NCI-H2196 treated with DMSO at 0.1 percent for 48 hours (cell line): ENCODE measurements at regions not wholly inside any gene's neighbourhood (a gene's known extent, or its start where the extent isn't known, plus 50 kb on each side); places are given as distances from the start of the nearest gene placed in this dataset.

Experiments used
- DNase-seq: peaks from one replicate; lab custom pipeline; 2025; ENCODE audit not compliant: unreplicated experiment; lab: John Stamatoyannopoulos, UW

DNA sequence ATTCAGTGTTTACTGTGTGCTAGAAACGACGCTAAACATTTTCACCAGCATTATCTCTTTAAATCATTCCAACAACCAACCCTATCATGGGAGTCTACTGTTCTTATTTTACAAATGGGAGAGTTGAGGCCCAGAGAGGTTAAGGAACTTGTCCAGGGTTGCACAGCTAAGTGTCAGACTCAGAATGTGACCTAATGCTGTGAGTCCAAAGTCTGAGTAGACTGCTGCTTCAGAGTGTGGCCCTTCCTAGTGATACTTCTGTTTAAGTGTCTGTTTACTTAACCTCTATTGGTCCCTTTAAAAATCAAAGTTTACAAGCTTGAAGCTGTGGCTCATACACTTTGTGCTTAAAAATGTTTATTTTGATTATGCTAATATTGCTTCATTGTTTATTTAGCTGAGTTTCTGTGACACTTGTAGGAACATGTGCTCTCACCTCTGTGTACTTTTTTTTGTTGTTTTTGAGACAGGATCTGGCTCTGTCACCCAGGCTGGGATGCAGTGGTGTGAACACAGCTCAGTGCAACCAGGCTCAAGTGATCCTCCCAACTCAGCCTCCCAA is 84.4 kb upstream of the SYPL1 start:
- DNase-seq: no peak

DNA sequence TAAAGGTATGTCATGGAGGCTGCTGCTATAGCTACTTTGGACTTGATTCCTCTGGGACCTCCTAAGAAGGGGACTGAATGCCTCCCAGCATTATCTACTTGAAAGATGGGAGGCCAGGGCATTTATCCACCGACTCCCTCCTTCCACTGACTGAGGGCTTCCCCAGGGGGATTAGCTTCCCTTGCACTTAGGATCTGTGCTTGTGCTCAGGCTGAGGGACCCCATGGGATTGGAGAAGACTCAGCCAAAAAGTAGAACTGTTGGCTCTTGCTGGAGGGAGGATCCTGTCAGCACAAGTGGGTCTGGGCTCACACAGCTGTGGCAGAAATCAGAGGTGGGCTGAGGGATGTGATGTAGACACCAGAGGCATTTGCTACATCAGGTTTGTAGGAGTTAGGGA is 81.5 kb upstream of the SYPL1 start:
- DNase-seq: no peak

DNA sequence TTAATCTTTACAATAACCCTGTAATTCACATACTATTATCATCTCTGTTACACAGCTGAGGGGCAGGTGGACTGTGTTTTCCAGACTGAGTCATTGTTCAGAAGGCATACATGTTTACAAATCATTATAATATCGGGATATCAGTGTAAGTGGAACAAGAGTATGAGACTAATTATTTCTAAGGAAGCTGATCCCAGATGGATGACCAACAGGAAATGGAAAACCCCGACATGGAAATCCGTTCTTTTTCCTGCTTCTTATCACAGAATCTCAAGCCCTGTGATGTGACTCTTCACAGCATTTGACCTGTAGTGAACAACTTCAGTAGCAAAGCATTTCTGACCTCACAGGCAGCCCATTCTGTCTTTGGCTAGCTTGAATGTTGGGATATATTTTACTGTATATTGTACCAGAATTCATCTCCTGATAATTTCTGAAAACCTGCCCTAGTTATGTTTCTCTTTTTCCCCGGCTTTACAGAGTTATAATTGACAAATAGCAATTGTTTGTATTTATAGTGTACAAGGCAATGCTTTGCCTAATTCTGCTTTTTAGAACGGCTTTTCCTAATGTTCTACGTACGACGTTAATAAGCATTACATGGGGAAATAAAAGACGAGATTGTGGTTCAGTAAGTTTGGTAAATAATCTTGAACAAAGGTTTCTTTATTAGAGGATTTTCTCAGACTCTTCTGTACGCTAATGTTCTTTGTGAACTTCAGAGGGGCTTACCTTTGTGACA is 78.6 kb upstream of the SYPL1 start:
- DNase-seq: no peak

DNA sequence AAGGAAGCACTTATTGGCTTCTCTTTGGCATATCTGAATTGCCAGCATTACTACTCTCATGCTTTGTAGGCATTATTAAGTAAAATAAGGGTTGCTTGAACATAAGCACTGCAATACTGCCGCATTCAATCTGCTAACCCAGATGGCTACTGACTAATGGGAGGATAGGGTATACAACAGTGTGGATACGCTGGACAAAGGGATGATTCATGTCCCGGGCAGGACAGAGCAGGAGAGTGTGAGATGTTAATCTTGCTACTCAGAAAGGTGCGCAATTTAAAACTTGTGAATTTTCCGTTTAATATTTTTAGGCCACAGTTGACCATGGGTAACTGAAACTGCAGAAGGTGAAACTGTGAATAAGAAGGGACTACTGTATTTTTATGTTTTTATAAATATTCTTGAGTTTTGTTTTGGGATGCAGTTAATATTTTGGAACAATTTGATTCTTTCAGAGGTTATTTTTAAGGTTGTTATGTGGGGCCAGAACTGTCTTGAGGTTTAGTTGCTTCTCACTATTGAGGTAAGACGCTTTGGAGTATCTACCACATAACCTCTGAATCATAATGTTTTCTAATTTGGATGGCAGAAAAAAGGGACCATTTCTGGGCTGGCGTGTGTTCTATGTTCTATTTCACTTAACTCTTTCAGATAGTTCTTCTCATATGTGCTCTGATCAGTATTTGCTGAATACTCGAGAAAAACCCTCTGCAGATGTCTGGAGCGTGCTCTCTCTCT is 75.7 kb upstream of the SYPL1 start:
- DNase-seq: no peak

DNA sequence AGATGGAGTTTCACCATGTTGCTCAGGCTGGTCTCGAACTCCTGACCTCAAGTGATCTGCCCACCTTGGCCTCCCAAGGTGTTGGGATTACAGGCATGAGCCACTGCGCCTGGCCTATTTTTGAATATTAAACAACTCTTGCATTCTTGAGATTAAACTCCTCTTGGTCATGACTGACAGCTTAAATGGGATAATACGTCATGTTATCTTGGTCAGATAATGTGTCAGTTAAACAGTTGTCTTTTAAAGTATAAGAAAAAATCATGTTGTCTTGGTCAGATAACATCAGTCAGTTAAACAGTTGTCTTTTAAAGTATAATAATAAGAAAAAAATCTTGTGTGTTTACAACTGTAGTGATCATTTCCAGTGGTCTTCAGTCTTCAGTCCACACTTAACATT is 73.6 kb upstream of the SYPL1 start:
- DNase-seq: no peak

GRCh38 chr7:106183952-106184351 is 71.8 kb upstream of the SYPL1 start:
- no peak for DNase-seq

DNA sequence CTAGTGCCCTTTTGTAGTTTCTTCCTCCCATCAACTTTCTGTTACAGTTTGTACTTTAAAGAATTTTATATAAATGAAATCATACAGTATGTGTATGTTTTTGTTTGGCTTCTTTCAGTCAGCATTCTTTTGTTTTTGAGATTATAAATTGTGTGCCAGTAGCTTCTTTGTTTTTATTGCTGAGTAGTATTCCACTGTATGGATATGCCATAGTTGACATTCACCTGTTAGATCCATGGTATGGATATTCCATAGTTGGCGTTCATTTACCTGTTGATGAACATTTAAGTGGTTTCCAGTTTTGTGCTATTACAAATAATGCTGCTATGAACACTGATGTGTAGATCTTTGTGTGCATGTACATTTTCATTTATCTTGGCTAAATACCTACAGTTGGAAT is 70.8 kb upstream of the SYPL1 start:
- DNase-seq: no peak

DNA sequence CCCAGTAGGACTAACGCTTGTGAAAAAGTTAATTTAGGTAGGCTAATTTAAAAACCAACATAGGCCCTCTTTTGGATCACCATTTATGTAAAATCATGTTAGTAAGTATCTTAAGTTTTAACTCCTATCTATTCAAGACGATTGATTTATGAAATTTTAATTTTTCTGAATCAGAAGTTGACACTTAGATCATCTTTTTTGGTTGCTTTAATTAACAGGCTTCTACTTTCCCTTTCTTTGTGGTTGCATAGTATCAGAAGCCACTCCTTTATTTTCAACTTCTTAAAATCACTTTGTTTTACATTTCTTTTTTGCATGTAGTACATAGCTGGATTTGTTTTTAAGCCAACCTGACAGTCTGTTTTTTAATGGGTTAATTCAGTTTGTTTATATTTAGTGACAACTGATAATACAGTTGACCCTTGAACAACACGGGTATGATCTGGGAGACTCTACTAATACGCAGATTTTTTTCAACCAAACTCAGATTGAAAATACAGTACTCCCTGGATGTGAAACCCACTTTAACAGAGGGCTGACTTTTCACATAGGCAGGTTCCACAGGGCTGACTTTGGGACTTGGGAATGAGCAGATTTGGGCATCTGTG is 69.7 kb upstream of the SYPL1 start:
- DNase-seq: no peak

DNA sequence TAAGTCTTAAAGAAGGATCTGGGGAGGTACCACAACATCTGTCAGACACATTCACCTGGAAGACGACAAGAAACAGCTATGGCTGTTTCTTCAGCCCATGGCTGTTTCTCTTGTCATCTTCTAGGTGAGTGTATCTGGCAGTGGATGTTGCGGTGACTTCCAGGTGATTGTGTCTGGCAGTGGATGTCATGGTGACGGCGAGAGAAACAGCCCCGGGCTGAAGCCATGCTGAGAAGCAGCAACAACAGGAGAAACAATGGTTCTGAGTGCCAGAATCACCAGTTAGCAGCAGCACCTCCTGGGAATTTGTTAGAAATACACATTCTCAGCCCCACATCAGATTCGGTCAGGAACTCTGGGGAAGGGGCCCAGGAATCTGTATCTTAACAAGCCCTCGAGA is 68.6 kb upstream of the SYPL1 start:
- no peak for DNase-seq

DNA sequence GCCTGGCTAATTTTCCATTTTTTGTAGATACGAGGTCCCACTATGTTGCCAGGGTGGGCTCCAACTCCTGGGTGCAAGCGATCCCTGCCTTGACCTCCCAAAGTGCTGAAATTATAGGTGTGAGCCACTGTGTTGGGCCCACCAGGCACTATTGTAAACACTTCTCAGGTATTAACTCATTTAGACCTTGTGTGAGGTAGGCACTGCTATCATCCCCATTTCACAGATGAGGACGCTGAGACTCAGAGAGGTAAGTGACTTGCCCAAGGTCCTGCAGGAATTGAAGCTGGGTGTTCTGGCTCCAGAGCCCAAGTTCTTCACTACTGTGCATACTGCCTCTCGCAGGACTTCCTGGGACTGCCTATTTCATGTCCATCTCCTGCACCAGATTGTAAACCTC is 67.1 kb upstream of the SYPL1 start:
- no peak for DNase-seq

DNA sequence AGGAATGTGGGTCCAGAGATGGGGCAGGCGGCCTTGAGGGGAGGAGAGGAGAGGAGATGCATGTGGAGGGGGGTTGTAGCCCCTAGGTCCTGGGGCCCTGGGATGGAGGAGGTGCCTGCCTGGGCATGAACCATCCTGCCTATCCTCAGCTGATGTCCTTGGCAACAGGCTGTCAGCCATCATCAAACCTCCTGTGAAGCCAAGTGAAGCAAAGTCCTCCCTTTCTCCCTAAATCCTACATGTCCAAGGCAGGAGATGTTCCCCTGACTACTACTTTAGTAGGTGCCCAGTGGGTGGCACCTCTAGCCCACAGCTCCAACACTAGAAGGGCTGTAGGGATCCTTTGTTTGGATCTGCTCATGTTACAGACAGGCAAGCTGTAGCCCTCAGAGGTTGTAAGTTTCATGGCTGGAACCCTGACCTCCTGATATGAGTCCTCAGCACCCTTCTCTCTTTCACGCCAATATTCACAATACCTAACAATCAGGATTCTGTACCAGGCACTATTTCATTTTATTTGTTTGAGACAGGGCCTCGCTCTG is 66.6 kb upstream of the SYPL1 start:
- DNase-seq: peak; percentile 11

- no peak for DNase-seq
Measured at GRCh38 chr7:106177738-106178592, 65.9 kb upstream of the SYPL1 start.

- DNase-seq: no peak
Measured at GRCh38 chr7:106177300-106177690, 65.2 kb upstream of the SYPL1 start.

DNA sequence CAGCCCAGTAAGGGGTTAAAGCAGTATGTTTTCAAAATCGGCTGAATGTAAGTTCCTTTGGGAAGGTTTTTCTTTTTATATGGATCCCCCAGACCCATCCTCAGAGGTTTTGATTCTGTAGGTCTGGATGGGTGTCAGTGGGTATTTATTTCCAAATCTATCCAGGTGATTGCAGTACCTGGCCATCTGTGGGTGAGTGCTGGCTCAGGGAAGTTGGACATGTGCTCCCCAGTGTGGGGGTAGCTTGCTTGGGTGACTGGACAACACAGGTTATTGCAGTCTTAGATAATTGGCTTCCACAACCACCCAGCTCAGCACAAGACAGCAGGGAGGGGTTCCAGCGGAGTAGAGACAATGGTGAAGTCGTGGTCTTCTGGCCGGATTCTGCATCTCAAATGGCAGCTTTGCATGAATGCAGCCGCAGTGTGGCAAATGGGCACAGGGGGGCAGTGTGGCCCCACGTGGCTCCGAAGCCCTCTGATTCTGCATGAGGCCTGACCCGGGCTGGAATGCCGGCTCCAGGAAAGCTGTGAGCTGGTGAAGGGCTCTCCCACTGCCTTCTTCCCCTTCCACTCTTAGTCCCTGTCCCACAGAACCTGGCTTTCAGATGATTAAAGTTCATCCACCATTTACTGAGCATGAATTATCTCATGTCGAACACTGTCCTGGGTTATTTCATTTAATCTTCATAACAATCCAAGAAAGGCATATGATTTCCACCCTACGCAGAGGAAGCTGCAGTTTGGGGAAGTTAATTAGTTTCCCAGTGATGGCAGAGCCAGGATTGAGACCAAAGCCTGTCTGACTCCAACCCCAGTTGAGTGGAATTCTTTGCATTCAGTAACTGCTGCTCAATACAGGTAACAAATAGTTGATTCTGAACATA is 64.5 kb upstream of the SYPL1 start:
- DNase-seq: peak; percentile 20

GRCh38 chr7:106175507-106175906 is 63.4 kb upstream of the SYPL1 start:
- no peak for DNase-seq

- DNase-seq: no peak
Measured at GRCh38 chr7:106170651-106171050, 58.5 kb upstream of the SYPL1 start.

DNA sequence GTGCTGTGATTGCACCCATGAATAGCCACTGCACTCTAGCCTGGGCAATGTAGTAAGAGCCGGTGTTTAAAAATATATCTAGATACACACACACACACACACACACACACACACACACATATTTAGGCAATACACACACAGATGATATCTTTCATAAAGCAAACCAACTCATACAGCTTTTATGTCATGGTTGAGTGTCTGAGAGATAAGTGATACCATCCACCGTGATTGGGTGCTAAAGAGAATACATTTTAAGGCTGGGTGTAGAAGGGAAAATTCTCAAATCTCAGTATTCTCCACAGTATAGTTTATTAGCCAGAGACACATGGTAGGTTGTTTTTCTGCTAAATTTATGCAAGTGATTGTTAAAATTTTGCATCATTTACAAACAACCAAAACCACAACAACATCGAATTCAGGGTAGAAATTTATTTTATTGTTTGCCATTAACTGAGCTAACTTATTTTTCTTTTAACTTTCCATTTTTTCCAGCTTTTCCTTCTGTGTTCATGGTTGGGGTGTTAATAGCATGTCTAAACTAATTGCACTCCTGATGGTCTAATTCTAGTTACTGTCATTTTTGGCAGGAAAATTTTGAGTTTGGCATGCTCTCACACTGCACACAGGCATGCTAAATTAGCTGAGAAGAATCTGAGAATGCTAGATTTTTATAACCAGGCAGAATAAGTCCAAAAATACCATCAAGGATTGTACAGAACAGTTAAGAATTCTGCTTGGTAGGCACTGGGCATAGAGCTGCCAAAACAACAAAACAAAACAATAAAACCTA is 57.9 kb upstream of the SYPL1 start:
- DNase-seq: no peak

- no peak for DNase-seq
Measured at GRCh38 chr7:106167439-106168136, 55.5 kb upstream of the SYPL1 start.
